COLO829 (cell line): ENCODE measurements at regions not wholly inside any gene's neighbourhood (a gene's known extent, or its start where the extent isn't known, plus 50 kb on each side); places are given as distances from the start of the nearest gene placed in this dataset.
A peak's percentile ranks its signal among the peaks of the same experiment; 100 is the strongest.
"Not testable (repeated sequence)": the region's sequence is repeated elsewhere in the genome, so short reads cannot be mapped to it uniquely, and the experiment has no call there.

Source experiments
- DNase-seq: peaks from one replicate; pipeline ENCODE4 v3.0.0; 2012; ENCODE audit warnings: low spot score

GRCh38 chr2:64918220-64918886 lies 70.8 kb upstream of the SLC1A4 start:
- no peak for DNase-seq

DNA sequence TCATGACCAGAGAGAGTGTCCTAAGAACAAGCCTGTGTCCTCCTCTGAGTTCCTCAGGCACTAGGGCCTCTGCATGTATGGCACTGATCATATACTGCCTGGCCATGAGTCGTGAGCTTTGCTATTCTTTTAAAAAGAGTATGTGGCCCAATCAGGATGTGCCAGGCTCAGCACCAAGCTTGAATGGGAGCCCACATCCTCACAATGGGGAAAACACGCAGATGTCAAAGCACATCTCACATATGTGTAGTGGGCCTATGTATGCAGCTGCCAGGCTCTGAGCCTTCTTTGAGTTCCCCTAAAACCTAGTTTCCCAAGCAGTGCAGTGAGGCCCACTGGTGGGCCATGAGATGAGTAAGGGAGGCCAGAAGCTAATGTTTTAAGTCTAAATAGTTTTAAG lies 69.9 kb upstream of the SLC1A4 start:
- DNase-seq: no peak

DNA sequence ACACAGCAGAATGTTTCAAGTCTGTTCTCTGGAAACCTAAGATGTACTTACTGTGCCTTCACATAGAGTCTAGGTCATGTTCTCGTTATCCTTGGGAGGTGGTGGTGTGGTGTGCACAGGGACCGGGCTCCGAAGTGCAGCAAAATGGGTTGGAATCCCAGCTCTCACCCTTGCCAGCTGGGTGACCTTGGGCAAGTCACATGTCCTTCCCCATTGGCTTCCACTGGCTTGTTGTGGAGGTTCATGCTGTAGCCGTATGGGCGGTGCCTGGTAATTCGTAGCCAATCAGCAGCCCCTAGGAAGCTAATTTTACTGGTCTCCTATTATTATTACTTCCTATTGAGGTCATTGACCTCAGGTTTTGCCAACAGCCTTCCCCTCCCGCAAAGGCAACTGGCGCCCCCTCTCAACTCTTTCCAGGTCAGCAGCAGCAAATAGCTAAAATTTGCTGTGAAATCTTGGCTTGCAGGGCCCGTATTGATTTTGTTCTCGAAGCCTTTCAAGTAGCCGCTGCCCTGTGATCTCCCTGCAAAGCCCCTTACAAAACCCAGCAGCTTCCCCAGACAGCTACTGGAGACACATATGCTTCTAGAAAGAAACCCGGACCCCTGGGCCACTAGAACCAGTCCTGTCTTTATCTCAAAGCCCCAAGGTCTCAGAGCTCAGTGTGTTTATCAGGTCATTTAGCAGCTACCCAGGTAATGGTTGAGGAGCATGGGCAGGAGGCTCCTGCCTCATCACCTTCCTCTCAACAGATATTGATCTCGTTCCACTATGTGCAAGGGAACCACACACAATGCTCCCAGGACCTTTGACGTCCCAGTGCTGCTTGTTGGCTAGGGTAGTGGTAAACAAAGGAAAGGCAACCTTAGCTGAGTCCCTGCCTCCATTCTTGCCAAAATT lies 66.5 kb upstream of the SLC1A4 start:
- no peak for DNase-seq

- DNase-seq: no peak
Observed at GRCh38 chr2:64923385-64923710, 65.9 kb upstream of the SLC1A4 start.

- DNase-seq: no peak
Observed at GRCh38 chr2:64924170-64924934, 64.8 kb upstream of the SLC1A4 start.

DNA sequence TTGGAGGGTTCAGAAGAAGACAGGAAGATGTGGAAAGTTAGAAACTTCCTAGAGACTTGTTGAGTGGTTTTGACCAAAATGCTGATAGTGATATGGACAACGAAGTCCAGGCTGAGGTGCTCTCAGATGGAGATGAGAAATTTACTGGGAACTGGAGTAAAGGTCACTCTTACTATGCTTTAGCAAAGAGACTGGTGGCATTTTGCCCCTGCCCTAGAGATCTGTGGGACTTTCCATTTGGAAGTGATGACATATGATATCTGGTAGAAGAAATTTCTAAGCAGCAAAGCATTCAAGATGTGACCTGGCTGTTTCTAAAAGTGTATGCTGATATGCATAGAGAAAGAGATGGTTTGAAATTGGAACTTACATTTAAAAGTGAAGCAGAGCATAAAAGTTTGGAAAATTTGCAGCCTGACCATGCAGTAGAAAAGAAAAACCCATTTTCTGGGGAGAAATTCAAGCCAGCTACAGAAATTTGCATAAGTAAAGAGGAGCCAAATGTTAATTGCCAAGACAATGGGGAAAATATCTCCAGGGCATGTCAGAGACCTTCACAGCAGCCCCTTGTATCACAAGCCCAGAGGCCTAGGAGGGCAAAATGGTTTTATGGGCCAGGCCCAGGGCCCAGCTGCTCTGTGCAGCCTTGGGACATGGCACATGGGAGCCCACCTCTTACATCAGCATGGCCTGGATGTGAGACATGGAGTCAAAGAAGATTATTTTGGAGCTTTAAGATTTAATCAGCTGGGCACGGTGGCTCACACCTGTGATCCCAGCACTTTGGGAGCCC lies 63.1 kb upstream of the SLC1A4 start:
- not testable (repeated sequence) for DNase-seq

DNA sequence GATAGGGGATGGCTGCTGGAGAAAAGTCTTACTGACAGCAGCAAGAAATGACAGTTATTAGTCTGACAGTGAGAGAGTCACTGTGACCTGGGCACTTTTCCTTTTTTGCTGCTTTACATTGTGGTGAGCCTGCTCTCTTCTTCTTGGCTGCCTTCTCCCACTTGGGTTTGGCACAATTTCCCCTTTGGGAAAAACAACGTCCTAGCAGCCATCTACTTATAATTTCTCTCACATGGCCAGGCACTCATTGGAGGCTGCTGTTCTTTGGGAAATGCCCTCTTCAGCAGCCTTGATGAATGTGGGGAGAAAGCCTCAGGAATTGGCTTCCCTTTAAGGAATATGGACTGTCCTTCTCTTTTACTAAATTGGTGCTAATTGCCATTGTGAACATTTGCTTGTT lies 60.4 kb upstream of the SLC1A4 start:
- no peak for DNase-seq

- no peak for DNase-seq
Observed at GRCh38 chr2:64929333-64929732, 59.9 kb upstream of the SLC1A4 start.

DNA sequence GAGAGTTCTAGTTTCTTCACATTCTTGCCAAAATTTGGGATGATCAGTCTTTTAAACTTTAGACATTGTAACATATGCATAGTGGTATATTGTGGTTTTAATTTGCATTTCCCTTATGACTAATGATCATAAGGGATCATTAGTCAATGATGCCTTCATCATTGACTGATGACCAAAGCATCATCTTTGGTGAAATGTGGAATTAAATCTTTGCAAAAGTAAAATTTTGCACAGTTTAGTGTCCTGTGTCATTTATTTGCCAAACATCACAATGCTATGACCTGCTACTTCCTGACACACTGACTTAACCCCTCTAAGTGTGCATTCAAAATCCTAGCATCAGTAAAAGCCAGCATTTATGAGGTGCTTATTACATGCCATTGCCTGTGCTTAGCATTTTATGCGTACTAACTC lies 58.9 kb upstream of the SLC1A4 start:
- peak; percentile 25 for DNase-seq

- DNase-seq: no peak
Observed at GRCh38 chr2:64931246-64932115, 57.7 kb upstream of the SLC1A4 start.

- no peak for DNase-seq
Observed at GRCh38 chr2:64932116-64932370, 57.2 kb upstream of the SLC1A4 start.

DNA sequence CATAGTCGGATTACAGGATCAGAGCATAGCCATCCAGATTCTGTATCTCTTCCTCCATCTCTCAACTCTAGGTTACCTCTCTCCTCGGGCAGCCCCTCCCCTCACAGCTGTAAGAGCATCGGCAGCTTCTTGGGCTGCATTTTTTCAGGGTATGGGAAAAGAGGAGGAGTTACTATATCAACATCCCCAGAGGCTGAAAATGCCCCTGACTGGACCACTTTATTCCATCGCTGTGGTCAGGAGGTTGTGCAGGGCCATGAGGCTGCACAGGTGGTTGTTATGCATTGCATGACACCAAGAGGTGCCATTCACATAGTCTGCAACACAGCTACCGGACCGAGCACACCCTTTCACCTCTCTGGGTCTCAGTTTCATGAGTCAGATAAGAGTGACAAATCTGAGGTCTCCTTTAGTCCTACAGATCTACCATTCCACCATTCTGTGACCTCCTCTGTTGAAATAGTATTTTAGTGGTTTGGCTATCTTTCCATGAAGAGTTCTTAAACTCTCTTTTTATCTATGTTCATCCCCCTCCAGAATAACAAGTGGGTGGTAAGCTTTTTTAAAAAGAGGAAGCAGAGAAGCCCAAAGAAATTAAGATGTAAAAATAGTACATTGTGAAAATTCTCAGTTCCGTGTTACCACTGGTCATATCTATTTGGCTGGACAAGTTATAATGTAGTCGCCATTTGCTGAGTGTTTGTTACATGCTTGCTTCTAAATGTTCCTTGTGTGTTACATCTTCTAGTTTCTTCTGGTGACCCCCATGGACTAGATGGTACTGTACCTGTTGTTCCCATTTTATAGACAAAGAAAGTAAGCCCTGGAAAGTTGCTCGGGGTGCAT lies 56.6 kb upstream of the SLC1A4 start:
- DNase-seq: no peak

DNA sequence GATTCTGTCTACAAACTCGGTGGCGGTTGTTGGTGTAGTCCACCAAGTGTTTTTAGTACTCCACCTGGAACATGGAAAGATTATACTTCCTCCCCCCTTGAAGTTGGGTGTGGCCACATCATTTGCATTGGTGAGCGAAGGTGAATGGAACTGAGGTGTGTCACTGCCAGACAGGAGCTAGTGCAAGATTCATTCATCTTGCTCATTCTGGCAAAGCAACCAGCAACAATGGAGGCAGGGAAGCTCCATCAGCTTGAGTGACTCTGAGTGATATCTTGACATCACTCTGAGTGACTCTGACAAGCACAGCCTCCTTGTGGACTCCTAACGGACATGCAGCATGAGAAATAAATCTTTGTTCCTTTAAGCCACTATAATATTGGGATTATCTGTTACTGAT lies 54.7 kb upstream of the SLC1A4 start:
- DNase-seq: no peak

DNA sequence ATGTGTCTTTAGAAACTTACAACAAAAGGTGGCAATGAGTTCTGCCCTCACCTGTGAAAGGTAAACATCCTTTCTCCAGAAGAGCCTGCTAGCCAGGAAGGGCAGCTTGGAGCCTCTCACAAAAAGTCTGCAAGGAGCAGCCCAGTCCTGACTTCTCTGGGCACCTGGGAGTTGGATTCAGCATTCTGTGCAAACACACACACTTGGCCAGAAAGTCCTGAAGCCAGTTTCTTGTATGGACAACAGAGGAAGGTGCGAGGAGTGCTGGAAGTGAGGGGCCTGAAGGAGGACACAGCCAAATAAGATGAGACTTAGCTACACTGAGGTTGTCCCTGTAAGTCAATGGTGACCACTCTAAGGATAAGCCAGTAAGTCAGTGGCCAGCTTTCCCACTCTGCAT lies 52.4 kb upstream of the SLC1A4 start:
- DNase-seq: no peak

DNA sequence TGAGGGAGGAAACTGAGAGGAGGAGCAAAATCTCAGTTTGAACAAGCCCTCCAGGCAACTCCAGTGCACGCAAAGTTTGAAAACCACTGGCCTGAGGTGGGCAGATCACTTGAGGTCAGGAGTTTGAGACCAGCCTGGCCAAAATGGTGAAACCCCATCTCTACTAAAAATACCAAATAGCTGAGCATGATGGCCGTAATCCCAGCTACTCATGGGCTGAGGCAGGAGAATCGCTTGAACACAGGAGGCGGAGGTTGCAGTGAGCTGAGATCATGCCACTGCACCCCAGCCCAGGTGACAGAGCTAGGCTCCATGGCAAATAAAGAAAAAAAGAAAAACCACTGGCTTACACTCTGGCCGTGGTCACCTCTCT lies 51.9 kb upstream of the SLC1A4 start:
- not testable (repeated sequence) for DNase-seq

DNA sequence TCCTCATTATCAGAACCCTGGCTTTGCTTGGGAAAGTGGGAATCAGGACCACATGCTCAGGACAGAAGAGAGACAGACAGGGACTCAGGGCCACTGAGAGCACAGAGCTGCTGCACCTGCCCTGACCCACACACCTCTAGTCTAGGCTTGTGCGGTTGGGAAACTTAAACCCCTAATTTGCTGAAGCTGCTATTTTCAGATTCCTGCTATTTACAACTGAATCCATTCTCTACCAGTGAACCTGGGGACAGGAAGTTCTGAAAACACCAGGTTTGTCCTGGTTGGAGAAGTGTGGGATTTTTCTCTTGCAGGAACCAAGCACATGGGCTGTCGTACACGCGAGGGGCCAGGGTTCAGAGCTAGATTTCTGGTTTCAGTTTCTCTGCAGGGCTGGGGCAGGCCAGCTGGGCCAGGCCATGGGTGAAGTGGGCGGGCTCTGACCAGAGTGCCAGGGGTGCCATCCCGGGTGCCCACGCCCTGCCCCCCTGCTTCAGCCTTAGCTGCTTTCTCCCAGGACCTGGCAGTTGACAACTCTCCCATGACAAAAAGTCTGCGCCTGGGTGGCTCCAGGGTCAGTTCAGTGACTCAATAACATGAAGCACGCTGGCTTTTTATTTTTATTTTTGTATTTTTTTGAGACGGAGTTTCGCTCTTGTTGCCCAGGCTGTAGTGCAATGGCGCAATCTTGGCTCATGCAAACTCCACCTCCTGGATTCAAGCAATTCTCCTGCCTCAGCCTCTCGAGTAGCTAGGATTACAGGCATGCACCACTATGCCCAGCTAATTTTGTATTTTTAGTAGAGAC lies 51.3 kb upstream of the SLC1A4 start:
- no peak for DNase-seq

GRCh38 chr2:64938607-64939285 lies 50.5 kb upstream of the SLC1A4 start:
- DNase-seq: no peak

GRCh38 chr2:64939332-64939917 lies 49.8 kb upstream of the SLC1A4 start:
- DNase-seq: no peak
